Osteoblast (primary cell): ENCODE measurements at regions not wholly inside any gene's neighbourhood (a gene's known extent, or its start where the extent isn't known, plus 50 kb on each side); places are given as distances from the start of the nearest gene placed in this dataset.
"Not testable (repeated sequence)": the region's sequence is repeated elsewhere in the genome, so short reads cannot be mapped to it uniquely, and the experiment has no call there.

Experiments used
- DNase-seq: peaks from one replicate; pipeline ENCODE4 v3.0.0; 2011; ENCODE audit warnings: low spot score, mixed read lengths; ENCODE audit not compliant: insufficient read length; ENCODE audit errors: missing footprints
- H2AFZ ChIP-seq: 2 replicates; pipeline ENCODE4 v1.6.0; 2011; ENCODE audit warnings: mild to moderate bottlenecking, low read length
- H3K27ac ChIP-seq: 2 replicates; pipeline ENCODE4 v1.5.1; 2011; ENCODE audit warnings: mild to moderate bottlenecking, low read depth, low read length, moderate library complexity
- H3K27me3 ChIP-seq: 2 replicates; pipeline ENCODE4 v1.6.0; 2012; ENCODE audit warnings: mild to moderate bottlenecking, control low read depth, inconsistent platforms, low read length, moderate library complexity; ENCODE audit not compliant: insufficient read depth
- H3K36me3 ChIP-seq: 2 replicates; pipeline ENCODE4 v1.5.1; 2011; ENCODE audit warnings: mild to moderate bottlenecking, low read length, control low read depth, moderate library complexity; ENCODE audit not compliant: insufficient read depth
- H3K4me1 ChIP-seq: 2 replicates; pipeline ENCODE4 v1.5.1; 2011; ENCODE audit warnings: mild to moderate bottlenecking, low read length, control low read depth, moderate library complexity; ENCODE audit not compliant: insufficient read depth
- H3K4me2 ChIP-seq: 2 replicates; pipeline ENCODE4 v1.6.0; 2011; ENCODE audit warnings: mild to moderate bottlenecking, low read length; ENCODE audit not compliant: insufficient read depth
- H3K4me3 ChIP-seq: fragments of 200-600 bp; sonication (generic); 3 replicates; pipeline ENCODE4 v1.5.1; 2012; ENCODE audit warnings: mild to moderate bottlenecking, low read length, inconsistent platforms; ENCODE audit not compliant: insufficient read depth
- H3K79me2 ChIP-seq: 2 replicates; pipeline ENCODE4 v1.6.0; 2012; ENCODE audit warnings: mild to moderate bottlenecking, low read length, control low read depth, inconsistent platforms; ENCODE audit not compliant: insufficient read depth
- H3K9me3 ChIP-seq: 2 replicates; pipeline ENCODE4 v1.5.1; 2011; ENCODE audit warnings: low read depth, low read length, control low read depth
- H4K20me1 ChIP-seq: 2 replicates; pipeline ENCODE4 v1.6.0; 2012; ENCODE audit warnings: mild to moderate bottlenecking, low read length, control low read depth; ENCODE audit not compliant: insufficient read depth
- CTCF ChIP-seq: IDR thresholded peaks from 2 replicates; pipeline ENCODE4 v1.5.1; 2011; ENCODE audit warnings: mild to moderate bottlenecking, low read depth, low read length, moderate library complexity; ENCODE audit errors: extremely low read depth

GRCh38 chr2:23055251-23055650 lies 329.7 kb upstream of the KLHL29 start:
- Histone ChIP-seq H3K4me1 (no peaks in the 10 kb centered on the region), H3K79me2 (no peaks in the 10 kb centered on the region), H2AFZ (no peak overlapping the region), H4K20me1 (no peaks in the 10 kb centered on the region), H3K9me3 (peaks cover 4% of the 10 kb centered on the region), H3K4me2 (no peak overlapping the region), H3K4me3 (no peak overlapping the region), H3K27ac (no peak overlapping the region), H3K27me3 (no peaks in the 10 kb centered on the region), H3K36me3 (no peaks in the 10 kb centered on the region)
- DNase-seq: no peak
- no peak for TF ChIP-seq CTCF

GRCh38 chr2:23056846-23057245 lies 328.1 kb upstream of the KLHL29 start:
- H3K4me3 ChIP-seq, DNase-seq, H3K79me2 ChIP-seq, H3K4me2 ChIP-seq, H3K27me3 ChIP-seq, H4K20me1 ChIP-seq, H3K4me1 ChIP-seq, H2AFZ ChIP-seq, H3K36me3 ChIP-seq, H3K27ac ChIP-seq, H3K9me3 ChIP-seq: not testable (repeated sequence)

- no peaks in the 10 kb centered on the region for H3K9me3 ChIP-seq
- no peak overlapping the region for H3K27ac ChIP-seq
- TF ChIP-seq CTCF: no peak
- no peak overlapping the region for H2AFZ ChIP-seq
- H4K20me1 ChIP-seq: no peaks in the 10 kb centered on the region
- H3K79me2 ChIP-seq: no peaks in the 10 kb centered on the region
- no peak overlapping the region for H3K4me3 ChIP-seq
- H3K27me3 ChIP-seq: no peaks in the 10 kb centered on the region
- no peaks in the 10 kb centered on the region for H3K36me3 ChIP-seq
- H3K4me1 ChIP-seq: no peaks in the 10 kb centered on the region
- no peak overlapping the region for H3K4me2 ChIP-seq
- DNase-seq: no peak
Observed at GRCh38 chr2:23058435-23058834, 326.5 kb upstream of the KLHL29 start.

GRCh38 chr2:23065210-23065609 lies 319.8 kb upstream of the KLHL29 start:
- H3K4me3 ChIP-seq: no peak overlapping the region
- no peaks in the 10 kb centered on the region for H3K27me3 ChIP-seq
- no peak for TF ChIP-seq CTCF
- H2AFZ ChIP-seq: no peak overlapping the region
- H3K4me2 ChIP-seq: no peak overlapping the region
- H4K20me1 ChIP-seq: no peaks in the 10 kb centered on the region
- H3K27ac ChIP-seq: no peak overlapping the region
- no peaks in the 10 kb centered on the region for H3K79me2 ChIP-seq
- DNase-seq: no peak
- no peaks in the 10 kb centered on the region for H3K4me1 ChIP-seq
- no peaks in the 10 kb centered on the region for H3K9me3 ChIP-seq
- H3K36me3 ChIP-seq: no peaks in the 10 kb centered on the region

- Histone ChIP-seq H4K20me1 (no peaks in the 10 kb centered on the region), H3K9me3 (no peaks in the 10 kb centered on the region), H3K4me2 (no peak overlapping the region), H3K27me3 (no peaks in the 10 kb centered on the region), H3K79me2 (no peaks in the 10 kb centered on the region), H3K4me3 (no peak overlapping the region), H3K27ac (no peak overlapping the region), H3K36me3 (no peaks in the 10 kb centered on the region), H2AFZ (no peak overlapping the region), H3K4me1 (no peaks in the 10 kb centered on the region)
- no peak for TF ChIP-seq CTCF
- no peak for DNase-seq
Observed at GRCh38 chr2:23065936-23066335, 319.0 kb upstream of the KLHL29 start.
